Peyer's patch (tissue), 4 donors: ENCODE measurements at regions not wholly inside any gene's neighbourhood (a gene's known extent, or its start where the extent isn't known, plus 50 kb on each side); places are given as distances from the start of the nearest gene placed in this dataset.

Experiments
- CTCF ChIP-seq, 6 experiments: fragments of 450-650 bp in 4 of 6; fragments of 200-600 bp in 2 of 6; sonication (generic) in 1 of 6; IDR thresholded peaks; one replicate each; pipeline ENCODE4 v1.5.1; 2017 to 2019; ENCODE audit warnings: antibody characterized with exemption in 6 of 6, mild to moderate bottlenecking in 3 of 6, moderate library complexity in 1 of 6
- POLR2A ChIP-seq, 2 donors: fragments of 450-650 bp; IDR thresholded peaks; one replicate each; pipeline ENCODE4 v1.5.1; 2017; ENCODE audit warnings: antibody characterized with exemption in 2 of 2, mild to moderate bottlenecking in 2 of 2, moderate library complexity in 2 of 2

- TF ChIP-seq CTCF (IDR thresholded peaks at IDR 0.05) (no peak), POLR2A (IDR thresholded peaks at IDR 0.05) (no peak)
Observed at GRCh38 chr15:88375234-88375927, 91.8 kb downstream of the MRPL46 start.
